ENCODE measurements at regions not wholly inside any gene's neighbourhood (a gene's known extent, or its start where the extent isn't known, plus 50 kb on each side); places are given as distances from the start of the nearest gene placed in this dataset.

GRCh38 chr14:54226558-54226957 lies 170.2 kb upstream of the CDKN3 start:
- TF ChIP-seq, protein P1, sequence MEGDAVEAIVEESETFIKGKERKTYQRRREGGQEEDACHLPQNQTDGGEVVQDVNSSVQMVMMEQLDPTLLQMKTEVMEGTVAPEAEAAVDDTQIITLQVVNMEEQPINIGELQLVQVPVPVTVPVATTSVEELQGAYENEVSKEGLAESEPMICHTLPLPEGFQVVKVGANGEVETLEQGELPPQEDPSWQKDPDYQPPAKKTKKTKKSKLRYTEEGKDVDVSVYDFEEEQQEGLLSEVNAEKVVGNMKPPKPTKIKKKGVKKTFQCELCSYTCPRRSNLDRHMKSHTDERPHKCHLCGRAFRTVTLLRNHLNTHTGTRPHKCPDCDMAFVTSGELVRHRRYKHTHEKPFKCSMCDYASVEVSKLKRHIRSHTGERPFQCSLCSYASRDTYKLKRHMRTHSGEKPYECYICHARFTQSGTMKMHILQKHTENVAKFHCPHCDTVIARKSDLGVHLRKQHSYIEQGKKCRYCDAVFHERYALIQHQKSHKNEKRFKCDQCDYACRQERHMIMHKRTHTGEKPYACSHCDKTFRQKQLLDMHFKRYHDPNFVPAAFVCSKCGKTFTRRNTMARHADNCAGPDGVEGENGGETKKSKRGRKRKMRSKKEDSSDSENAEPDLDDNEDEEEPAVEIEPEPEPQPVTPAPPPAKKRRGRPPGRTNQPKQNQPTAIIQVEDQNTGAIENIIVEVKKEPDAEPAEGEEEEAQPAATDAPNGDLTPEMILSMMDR (IDR thresholded peaks at IDR 0.05): no peak
- TF ChIP-seq POLR2A (IDR thresholded peaks at IDR 0.05): no peak
